ENCODE measurements at regions not wholly inside any gene's neighbourhood (a gene's known extent, or its start where the extent isn't known, plus 50 kb on each side); places are given as distances from the start of the nearest gene placed in this dataset.
"Not testable (repeated sequence)": the region's sequence is repeated elsewhere in the genome, so short reads cannot be mapped to it uniquely, and the experiment has no call there.

- no peak for DNase-seq (ENCODE audit: low spot score)
These were observed 228.2 kb upstream of the CCNH start for GRCh38 chr5:87640902-87641301.

DNA sequence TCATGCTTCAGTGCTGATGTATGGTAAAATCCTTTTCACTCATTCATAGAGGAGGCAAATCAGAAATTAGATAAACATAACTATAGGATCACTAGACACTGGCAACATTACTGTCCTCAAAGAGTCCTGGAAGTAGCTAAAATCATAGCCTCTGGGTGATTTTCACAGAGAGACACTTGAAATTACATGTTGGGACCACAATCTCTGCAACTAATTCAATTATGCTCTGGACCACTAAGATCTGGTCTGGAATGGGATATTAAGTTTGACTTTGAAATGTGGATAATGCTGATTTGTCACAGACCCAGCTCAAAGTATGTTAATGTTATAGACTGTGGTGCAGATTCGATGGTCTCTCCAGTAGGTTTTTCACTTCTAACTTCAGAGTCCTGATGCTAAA lies 214.6 kb upstream of the CCNH start:
- DNase-seq (ENCODE audit: low spot score) = no peak

DNA sequence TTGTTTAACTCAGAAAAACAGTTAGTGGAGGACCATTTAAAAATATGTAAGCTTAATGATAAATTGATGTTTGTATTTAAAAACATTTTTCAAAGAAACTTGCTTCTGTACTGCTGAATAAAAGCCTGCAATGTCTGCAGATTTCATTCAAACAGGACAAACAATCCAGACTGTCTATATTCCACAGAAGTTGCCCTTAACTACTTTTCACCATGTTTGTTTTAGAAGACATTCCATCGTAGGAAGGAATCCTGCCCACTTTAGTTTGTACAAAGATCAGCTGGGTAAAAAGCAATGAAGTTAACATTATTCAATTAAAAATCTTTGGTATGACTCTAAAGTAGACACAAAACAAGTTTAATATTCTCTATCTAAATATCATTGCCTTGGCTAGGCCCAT lies 195.7 kb upstream of the CCNH start:
- no peak for DNase-seq (ENCODE audit: low spot score)

DNA sequence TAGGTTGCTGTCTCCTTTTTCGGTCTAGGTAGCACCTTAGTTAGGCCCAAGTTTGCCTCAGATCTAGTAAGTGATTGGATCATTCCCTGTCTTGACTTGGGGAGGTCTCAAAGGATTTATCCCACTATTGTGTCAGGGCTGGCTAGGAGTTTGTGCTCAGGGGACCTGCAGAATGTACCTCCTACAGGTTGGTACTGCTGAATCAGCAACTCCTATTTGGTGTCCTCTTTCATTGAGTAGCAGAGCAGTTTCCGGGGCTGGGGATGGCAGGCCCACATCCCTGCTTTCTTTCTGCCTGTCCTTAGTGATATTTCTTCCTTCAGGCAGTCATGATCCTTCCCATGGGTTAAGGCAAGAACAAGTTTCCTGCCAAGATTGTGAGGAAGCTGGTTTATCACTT lies 192.9 kb upstream of the CCNH start:
- no peak for DNase-seq (ENCODE audit: low spot score)

GRCh38 chr5:87599778-87600177 lies 187.0 kb upstream of the CCNH start:
- no peak for DNase-seq (ENCODE audit: low spot score)

GRCh38 chr5:87598460-87598859 lies 185.7 kb upstream of the CCNH start:
- no peak for DNase-seq (ENCODE audit: low spot score)

DNA sequence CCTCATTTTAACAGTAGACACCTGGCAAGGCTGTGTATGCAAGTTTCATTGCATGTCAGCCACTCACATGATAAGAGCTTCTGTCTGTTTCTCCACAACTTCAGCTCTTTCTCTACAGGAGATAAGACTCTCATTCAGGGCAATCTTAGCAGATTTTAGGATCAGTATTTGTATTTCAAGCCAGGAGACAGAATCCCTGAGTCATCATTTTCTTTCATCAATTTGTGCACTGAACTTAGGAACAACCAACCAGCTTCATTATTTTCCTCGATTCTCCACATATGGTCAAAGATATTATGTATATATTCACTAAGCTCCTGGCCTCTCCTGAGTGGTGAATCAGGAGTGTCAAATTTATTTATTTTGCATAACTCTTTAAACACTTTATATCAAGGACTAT lies 181.8 kb upstream of the CCNH start:
- DNase-seq (ENCODE audit: low spot score) = no peak

- no peak for DNase-seq (ENCODE audit: low spot score)
These were observed 176.9 kb upstream of the CCNH start for GRCh38 chr5:87589587-87589986.

DNA sequence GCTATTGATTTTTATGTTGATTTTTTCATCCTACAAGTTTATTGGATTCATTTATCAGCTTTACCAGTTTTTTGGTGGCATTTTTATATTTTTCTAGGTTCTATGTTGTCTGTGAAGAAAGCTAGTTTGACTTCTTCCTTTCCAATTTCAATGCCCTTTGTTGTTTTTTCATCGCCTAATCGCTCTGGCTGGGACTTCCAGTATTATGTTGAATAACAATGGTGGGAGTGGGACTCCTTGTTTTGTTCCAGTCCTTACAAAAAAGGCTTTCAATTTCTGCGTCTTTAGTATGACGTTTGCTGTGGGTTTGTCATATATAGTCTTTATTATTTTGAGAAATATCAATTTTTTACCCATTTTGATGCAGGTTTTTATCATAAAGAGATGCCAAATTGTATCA lies 175.6 kb upstream of the CCNH start:
- no peak for DNase-seq (ENCODE audit: low spot score)

- not testable (repeated sequence) for DNase-seq (ENCODE audit: low spot score)
These were observed 171.0 kb upstream of the CCNH start for GRCh38 chr5:87583704-87584103.

GRCh38 chr5:87582149-87582548 lies 169.4 kb upstream of the CCNH start:
- no peak for DNase-seq (ENCODE audit: low spot score)

GRCh38 chr5:87581661-87582060 lies 168.9 kb upstream of the CCNH start:
- no peak for DNase-seq (ENCODE audit: low spot score)

DNA sequence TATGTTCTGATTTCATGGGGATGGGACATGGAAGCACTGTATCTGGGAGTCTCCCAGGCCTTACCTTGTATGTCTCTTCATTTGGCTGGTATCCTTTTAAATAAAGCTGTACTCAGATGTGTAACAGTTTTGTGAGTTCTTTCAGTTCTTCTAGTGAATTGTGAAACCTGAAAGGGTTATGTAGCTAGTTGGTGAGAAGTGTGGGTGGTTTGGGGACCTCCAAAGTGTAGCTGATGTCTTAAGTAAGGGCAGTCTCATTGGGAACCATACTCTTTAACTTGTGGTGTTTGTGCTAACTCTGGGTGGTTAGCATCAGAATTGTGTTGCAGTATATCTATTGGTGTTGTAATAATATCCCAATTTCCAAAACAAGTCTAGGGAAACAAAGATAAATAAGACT lies 166.9 kb upstream of the CCNH start:
- no peak for DNase-seq (ENCODE audit: low spot score)

- no peak for DNase-seq (ENCODE audit: low spot score)
These were observed 164.1 kb upstream of the CCNH start for GRCh38 chr5:87576867-87577266.

DNA sequence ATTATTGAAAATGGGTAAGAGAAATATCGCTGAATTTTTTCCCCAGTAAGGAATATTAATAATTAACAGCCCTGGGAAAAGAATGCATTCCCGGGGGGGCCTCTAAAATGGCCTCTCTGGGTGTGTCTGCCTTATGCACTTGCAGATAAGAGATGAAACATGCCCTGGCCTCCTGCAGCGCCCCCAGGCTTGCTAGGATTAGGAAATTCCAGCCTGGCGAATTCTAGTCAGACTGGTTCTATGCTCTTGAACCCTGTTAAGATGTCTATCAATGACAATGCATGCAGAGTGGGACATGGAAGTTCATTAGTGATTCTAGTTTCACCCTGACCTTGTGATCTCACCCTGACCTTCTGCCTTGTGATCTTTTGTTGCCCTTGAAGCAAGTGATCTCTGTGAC lies 163.6 kb upstream of the CCNH start:
- not testable (repeated sequence) for DNase-seq (ENCODE audit: low spot score)

GRCh38 chr5:87574106-87574505 lies 161.4 kb upstream of the CCNH start:
- DNase-seq (ENCODE audit: low spot score) = no peak

DNA sequence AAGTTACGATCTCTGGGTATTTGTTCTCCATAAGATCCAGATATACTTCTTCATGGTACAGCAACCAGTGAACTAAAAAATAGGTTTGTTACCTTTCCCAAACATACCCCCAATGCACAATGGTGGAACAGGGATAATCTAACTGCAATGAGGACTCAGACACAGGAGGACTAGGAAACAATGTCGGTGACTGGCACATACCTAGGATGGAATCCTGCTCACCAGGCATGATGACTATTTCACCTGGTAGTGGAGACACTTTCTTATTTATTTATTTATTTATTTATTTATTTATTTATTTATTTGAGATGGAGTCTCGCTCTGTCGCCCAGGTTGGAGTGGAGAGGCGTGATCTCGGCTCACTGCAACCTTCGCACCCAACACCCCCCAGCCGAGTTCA lies 159.9 kb upstream of the CCNH start:
- no peak for DNase-seq (ENCODE audit: low spot score)

DNA sequence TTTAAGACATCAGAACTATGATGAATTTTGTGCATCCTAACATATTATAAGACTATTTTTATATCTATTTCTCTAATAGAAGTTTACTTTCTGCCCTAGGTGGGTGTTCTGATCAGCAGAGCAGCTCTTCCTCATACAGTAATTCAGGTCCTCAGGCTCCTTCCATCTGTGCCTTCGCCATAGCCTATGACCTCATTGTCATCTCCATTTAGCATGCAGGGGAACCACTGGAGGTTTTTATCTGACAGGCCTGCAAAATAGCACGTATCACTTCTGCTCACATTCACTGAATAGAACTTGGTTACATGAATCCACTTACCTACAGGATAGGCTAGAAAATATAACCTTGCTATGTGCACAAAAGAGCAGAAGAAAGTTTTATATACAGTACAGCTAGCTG lies 159.4 kb upstream of the CCNH start:
- DNase-seq (ENCODE audit: low spot score) = no peak

DNA sequence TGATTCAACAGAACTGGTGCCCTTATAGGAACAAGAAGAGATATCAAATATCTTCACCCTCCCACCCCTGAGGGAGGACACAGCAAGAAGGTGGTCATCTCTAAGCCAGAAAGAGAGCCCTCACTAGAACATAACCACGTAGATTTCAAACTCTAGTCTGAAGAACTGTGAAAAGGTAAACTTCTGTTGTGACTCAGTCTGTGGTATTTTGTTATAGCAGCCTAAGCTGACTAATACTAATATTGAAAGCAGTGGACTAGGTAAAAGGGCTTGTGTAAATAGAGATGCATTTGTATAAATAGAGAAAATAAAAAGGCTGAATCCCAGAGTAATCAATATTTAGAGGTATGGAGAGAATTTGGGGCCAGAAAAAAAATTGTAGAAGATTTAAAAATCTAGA lies 157.6 kb upstream of the CCNH start:
- no peak for DNase-seq (ENCODE audit: low spot score)

- no peak for DNase-seq (ENCODE audit: low spot score)
These were observed 149.3 kb upstream of the CCNH start for GRCh38 chr5:87562068-87562467.

- DNase-seq (ENCODE audit: low spot score) = no peak
These were observed 147.8 kb upstream of the CCNH start for GRCh38 chr5:87560528-87560927.

GRCh38 chr5:87551911-87552310 lies 139.2 kb upstream of the CCNH start:
- no peak for DNase-seq (ENCODE audit: low spot score)

GRCh38 chr5:87541676-87542075 lies 128.9 kb upstream of the CCNH start:
- no peak for DNase-seq (ENCODE audit: low spot score)

DNA sequence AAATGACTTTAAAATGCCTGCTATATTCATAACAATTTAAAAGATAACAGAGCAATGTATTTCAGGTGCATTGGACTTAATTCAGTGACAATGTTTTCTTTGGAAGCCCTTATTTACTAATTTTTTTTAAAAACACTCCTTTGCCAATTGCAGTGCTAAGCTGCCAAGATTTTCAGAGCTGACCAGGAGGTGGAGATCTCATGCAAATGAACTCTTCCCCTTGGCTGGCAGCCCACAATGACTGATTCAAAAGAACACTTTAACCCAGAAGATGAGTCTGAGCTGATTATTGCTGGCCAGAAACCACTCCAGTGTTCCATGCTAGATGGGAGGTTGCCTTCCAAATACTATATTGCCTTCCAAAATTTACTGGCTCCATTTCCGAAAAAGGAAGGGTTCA lies 128.3 kb upstream of the CCNH start:
- DNase-seq (ENCODE audit: low spot score) = peak; percentile 23

GRCh38 chr5:87539839-87540238 lies 127.1 kb upstream of the CCNH start:
- no peak for DNase-seq (ENCODE audit: low spot score)
